ENCODE measurements at regions not wholly inside any gene's neighbourhood (a gene's known extent, or its start where the extent isn't known, plus 50 kb on each side); places are given as distances from the start of the nearest gene placed in this dataset.

DNA sequence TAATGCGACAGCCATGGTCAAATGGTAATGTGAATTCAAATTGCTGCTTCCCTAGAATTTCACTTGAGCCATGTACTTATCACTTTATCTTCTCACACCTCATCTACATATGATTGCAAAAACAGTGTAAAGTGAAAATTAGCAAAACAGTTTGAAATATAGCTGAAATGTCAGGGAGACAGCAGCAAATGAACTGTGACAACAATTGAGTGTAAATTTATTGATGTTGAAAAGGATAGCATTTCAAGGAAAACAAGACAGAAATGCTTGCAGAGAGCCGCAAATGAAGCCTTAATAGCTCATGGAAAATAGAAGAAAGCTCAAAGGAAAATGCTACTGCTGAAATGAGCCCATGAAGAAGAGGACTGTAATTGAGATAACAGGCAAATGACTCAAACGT is 516.2 kb upstream of the POT1 start:
- TF ChIP-seq, protein P1, sequence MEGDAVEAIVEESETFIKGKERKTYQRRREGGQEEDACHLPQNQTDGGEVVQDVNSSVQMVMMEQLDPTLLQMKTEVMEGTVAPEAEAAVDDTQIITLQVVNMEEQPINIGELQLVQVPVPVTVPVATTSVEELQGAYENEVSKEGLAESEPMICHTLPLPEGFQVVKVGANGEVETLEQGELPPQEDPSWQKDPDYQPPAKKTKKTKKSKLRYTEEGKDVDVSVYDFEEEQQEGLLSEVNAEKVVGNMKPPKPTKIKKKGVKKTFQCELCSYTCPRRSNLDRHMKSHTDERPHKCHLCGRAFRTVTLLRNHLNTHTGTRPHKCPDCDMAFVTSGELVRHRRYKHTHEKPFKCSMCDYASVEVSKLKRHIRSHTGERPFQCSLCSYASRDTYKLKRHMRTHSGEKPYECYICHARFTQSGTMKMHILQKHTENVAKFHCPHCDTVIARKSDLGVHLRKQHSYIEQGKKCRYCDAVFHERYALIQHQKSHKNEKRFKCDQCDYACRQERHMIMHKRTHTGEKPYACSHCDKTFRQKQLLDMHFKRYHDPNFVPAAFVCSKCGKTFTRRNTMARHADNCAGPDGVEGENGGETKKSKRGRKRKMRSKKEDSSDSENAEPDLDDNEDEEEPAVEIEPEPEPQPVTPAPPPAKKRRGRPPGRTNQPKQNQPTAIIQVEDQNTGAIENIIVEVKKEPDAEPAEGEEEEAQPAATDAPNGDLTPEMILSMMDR (IDR thresholded peaks at IDR 0.05) = no peak
- Histone ChIP-seq H3K4me3 (no peak overlapping the region), H3K9me3 (peaks cover 6% of the 10 kb centered on the region)

GRCh38 chr7:125444864-125445263 is 515.2 kb upstream of the POT1 start:
- H3K36me3 ChIP-seq (ENCODE audit: low read depth) = no peaks in the 10 kb centered on the region
- H3K4me1 ChIP-seq (ENCODE audit: low read depth) = no peaks in the 10 kb centered on the region
- H3K9me3 ChIP-seq = peaks cover 8% of the 10 kb centered on the region
- no peak overlapping the region for H3K4me3 ChIP-seq
- DNase-seq = no peak
- TF ChIP-seq, protein P1 (IDR thresholded peaks at IDR 0.05) = no peak
- no peak for ATAC-seq
- intact Hi-C loops (cut with DNase I, micrococcal nuclease) = no loop called here

More for the DNA sequence above, 516.2 kb upstream of the POT1 start:
- Histone ChIP-seq H3K4me1 (ENCODE audit: low read depth) (no peaks in the 10 kb centered on the region), H3K36me3 (ENCODE audit: low read depth) (no peaks in the 10 kb centered on the region)
- DNase-seq = no peak
- intact Hi-C loops (cut with DNase I, micrococcal nuclease) = no loop called here
- ATAC-seq = no peak

GRCh38 chr7:125436220-125436619 is 506.6 kb upstream of the POT1 start:
- no peak overlapping the region for H3K4me3 ChIP-seq
- TF ChIP-seq, protein P1 (IDR thresholded peaks at IDR 0.05) = no peak
- DNase-seq (no peak), ATAC-seq (no peak)
- no peaks in the 10 kb centered on the region for H3K4me1 ChIP-seq (ENCODE audit: low read depth)
- intact Hi-C loops (cut with DNase I, micrococcal nuclease) = no loop called here
- H3K36me3 ChIP-seq (ENCODE audit: low read depth) = no peaks in the 10 kb centered on the region
- H3K9me3 ChIP-seq = peaks cover 18% of the 10 kb centered on the region

GRCh38 chr7:125431349-125431748 is 501.7 kb upstream of the POT1 start:
- Histone ChIP-seq H3K36me3 (ENCODE audit: low read depth) (no peaks in the 10 kb centered on the region), H3K4me1 (ENCODE audit: low read depth) (no peaks in the 10 kb centered on the region), H3K9me3 (peaks cover 14% of the 10 kb centered on the region), H3K4me3 (no peak overlapping the region)
- TF ChIP-seq, protein P1 (IDR thresholded peaks at IDR 0.05) = no peak
- ATAC-seq (no peak), DNase-seq (no peak)
- intact Hi-C loops (cut with DNase I, micrococcal nuclease) = no loop called here

DNA sequence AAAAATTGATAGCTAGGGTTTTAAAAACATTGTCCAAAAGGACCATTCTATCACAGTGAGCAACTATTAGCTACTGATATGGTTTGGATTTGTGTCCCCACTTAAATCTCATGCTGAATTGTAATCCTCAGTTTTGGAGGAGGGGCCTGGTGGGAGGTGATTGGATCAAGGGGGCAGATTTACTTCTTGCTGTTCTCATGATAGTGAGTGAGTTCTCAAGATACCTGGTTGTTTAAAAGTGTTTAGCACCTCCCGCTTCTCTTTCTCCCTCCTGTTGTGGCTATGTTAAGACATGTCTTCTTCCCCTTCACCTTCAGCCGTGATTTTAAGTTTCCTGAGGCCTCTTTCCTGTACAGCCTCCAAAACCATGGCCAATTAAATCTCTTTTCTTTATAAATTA is 500.4 kb upstream of the POT1 start:
- Histone ChIP-seq H3K36me3 (ENCODE audit: low read depth) (no peaks in the 10 kb centered on the region), H3K4me1 (ENCODE audit: low read depth) (no peaks in the 10 kb centered on the region), H3K4me3 (no peak overlapping the region), H3K9me3 (peaks cover 10% of the 10 kb centered on the region)
- no peak for DNase-seq
- no peak for ATAC-seq
- intact Hi-C loops (cut with DNase I, micrococcal nuclease) = no loop called here
- TF ChIP-seq, protein P1 (IDR thresholded peaks at IDR 0.05) = no peak

GRCh38 chr7:125427676-125428075 is 498.1 kb upstream of the POT1 start:
- DNase-seq (no peak), ATAC-seq (no peak)
- no peaks in the 10 kb centered on the region for H3K4me1 ChIP-seq (ENCODE audit: low read depth)
- TF ChIP-seq, protein P1 (IDR thresholded peaks at IDR 0.05) = no peak
- no peak overlapping the region for H3K4me3 ChIP-seq
- no peaks in the 10 kb centered on the region for H3K36me3 ChIP-seq (ENCODE audit: low read depth)
- H3K9me3 ChIP-seq = peaks cover 6% of the 10 kb centered on the region
- intact Hi-C loops (cut with DNase I, micrococcal nuclease) = no loop called here

Measured in mucosa of descending colon (tissue), 3 donors.